ENCODE measurements at regions not wholly inside any gene's neighbourhood (a gene's known extent, or its start where the extent isn't known, plus 50 kb on each side); places are given as distances from the start of the nearest gene placed in this dataset.
A peak's percentile ranks its signal among the peaks of the same experiment; 100 is the strongest.

DNA sequence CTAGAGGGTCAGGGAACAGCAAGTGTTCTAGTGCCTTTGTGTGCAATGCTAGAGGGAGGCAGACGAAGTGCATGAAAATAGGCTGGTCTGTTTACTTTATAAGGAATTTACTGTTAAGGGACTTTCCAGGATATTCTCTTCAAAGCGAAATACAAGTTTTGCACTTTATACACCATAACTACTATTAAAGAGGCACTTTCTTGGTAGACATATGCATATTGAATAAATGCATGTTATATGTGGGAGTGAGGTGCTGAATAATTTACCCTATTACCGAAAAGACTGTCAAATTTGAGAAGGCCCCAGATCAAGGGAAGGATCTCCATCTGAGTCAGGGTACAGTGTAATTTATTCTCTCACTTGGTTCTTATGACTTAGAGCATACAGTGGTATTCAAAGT lies 310.5 kb downstream of the S1PR1 start:
- Mint-ChIP-seq H3K27ac (no peak overlapping the region), H3K36me3 (no peaks in the 10 kb centered on the region), H3K9me3 (no peaks in the 10 kb centered on the region), H3K4me3 (no peak overlapping the region), H3K27me3 (no peaks in the 10 kb centered on the region), H3K4me1 (ENCODE audit: unreplicated experiment) (no peaks in the 10 kb centered on the region)
- TF ChIP-seq, protein P1, sequence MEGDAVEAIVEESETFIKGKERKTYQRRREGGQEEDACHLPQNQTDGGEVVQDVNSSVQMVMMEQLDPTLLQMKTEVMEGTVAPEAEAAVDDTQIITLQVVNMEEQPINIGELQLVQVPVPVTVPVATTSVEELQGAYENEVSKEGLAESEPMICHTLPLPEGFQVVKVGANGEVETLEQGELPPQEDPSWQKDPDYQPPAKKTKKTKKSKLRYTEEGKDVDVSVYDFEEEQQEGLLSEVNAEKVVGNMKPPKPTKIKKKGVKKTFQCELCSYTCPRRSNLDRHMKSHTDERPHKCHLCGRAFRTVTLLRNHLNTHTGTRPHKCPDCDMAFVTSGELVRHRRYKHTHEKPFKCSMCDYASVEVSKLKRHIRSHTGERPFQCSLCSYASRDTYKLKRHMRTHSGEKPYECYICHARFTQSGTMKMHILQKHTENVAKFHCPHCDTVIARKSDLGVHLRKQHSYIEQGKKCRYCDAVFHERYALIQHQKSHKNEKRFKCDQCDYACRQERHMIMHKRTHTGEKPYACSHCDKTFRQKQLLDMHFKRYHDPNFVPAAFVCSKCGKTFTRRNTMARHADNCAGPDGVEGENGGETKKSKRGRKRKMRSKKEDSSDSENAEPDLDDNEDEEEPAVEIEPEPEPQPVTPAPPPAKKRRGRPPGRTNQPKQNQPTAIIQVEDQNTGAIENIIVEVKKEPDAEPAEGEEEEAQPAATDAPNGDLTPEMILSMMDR (conservative IDR thresholded peaks at IDR 0.05), result no peak
- no peak for DNase-seq (ENCODE audit: extremely low spot score, unreplicated experiment)

DNA sequence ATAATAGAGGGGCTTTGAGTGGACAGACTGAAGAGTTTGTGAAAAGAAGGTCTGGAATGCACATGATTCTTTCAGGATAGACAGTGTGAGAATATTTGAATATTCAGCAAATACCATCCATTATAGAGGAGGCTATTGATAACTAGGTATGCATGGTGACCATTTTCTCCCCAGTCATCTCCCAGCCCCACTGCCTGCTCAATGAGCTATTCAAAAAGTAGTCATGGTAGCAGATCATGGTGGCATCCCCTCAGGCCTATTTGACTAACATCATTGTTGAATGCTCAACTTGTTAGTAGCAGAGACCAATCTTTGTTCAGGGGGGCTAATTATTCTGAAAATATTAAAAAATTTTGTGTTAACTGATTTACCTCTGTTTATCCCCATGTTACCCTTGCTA lies 311.6 kb downstream of the S1PR1 start:
- Mint-ChIP-seq H3K9me3 (no peaks in the 10 kb centered on the region), H3K4me1 (ENCODE audit: unreplicated experiment) (no peaks in the 10 kb centered on the region), H3K36me3 (no peaks in the 10 kb centered on the region), H3K4me3 (no peak overlapping the region), H3K27ac (no peak overlapping the region), H3K27me3 (no peaks in the 10 kb centered on the region)
- TF ChIP-seq, protein P1 (conservative IDR thresholded peaks at IDR 0.05), result no peak
- DNase-seq (ENCODE audit: extremely low spot score, unreplicated experiment), result no peak

GRCh38 chr1:101550581-101550980 lies 313.8 kb downstream of the S1PR1 start:
- no peak overlapping the region for H3K4me3 Mint-ChIP-seq
- H3K4me1 Mint-ChIP-seq (ENCODE audit: unreplicated experiment), result no peaks in the 10 kb centered on the region
- TF ChIP-seq, protein P1 (conservative IDR thresholded peaks at IDR 0.05), result no peak
- H3K27ac Mint-ChIP-seq, result no peak overlapping the region
- no peak for DNase-seq (ENCODE audit: extremely low spot score, unreplicated experiment)
- H3K9me3 Mint-ChIP-seq, result peaks cover 5% of the 10 kb centered on the region
- no peaks in the 10 kb centered on the region for H3K36me3 Mint-ChIP-seq
- H3K27me3 Mint-ChIP-seq, result no peaks in the 10 kb centered on the region

- TF ChIP-seq, protein P1 (conservative IDR thresholded peaks at IDR 0.05), result no peak
- DNase-seq (ENCODE audit: extremely low spot score, unreplicated experiment), result no peak
- no peak overlapping the region for H3K4me3 Mint-ChIP-seq
- H3K27me3 Mint-ChIP-seq, result peaks cover 6% of the 10 kb centered on the region
- no peaks in the 10 kb centered on the region for H3K9me3 Mint-ChIP-seq
- H3K4me1 Mint-ChIP-seq (ENCODE audit: unreplicated experiment), result no peaks in the 10 kb centered on the region
- H3K27ac Mint-ChIP-seq, result no peak overlapping the region
- H3K36me3 Mint-ChIP-seq, result no peaks in the 10 kb centered on the region
Measured at GRCh38 chr1:101566883-101567538, 330.2 kb downstream of the S1PR1 start.

DNA sequence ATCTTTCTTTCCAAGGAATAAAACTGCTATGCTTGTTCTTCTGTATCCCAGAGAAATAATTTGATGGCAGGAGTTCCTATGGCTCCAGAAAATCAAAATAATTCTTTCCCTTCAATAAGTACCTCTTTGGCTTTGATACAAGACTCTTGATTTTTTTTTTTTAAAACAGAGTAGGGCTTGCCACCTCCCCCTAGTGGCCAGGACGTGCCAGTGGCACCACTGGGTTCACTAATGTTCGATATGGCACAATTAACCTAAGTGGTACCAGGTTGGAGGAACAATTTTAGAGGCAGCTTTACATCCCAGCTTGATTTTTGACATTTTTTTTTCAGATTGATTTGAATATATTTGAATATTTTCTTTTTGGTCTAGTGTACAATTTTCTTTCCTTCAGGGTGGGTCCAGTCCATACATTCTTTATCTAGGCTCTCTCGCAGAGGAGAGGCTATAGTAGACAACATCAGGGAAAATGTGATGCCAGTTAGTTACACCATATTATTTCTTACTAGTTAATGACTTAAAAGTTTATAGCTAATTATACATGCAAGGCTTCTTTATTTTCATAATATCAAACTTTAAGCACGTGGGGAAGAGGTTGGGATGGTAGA lies 330.9 kb downstream of the S1PR1 start:
- no peak overlapping the region for H3K4me3 Mint-ChIP-seq
- no peak overlapping the region for H3K27ac Mint-ChIP-seq
- TF ChIP-seq, protein P1 (conservative IDR thresholded peaks at IDR 0.05), result peak; percentile 91
- no peak for DNase-seq (ENCODE audit: extremely low spot score, unreplicated experiment)
- no peaks in the 10 kb centered on the region for H3K9me3 Mint-ChIP-seq
- no peaks in the 10 kb centered on the region for H3K36me3 Mint-ChIP-seq
- peaks cover 6% of the 10 kb centered on the region for H3K27me3 Mint-ChIP-seq
- H3K4me1 Mint-ChIP-seq (ENCODE audit: unreplicated experiment), result no peaks in the 10 kb centered on the region
